GM12878 (cell line): ENCODE measurements at regions not wholly inside any gene's neighbourhood (a gene's known extent, or its start where the extent isn't known, plus 50 kb on each side); places are given as distances from the start of the nearest gene placed in this dataset.

ENCODE experiments used
- ATAC-seq: fragments of 200-7000 bp; cut with Tn5 transposase; 3 replicates; pipeline ENCODE4 v1.9.1; 2020; ENCODE audit warnings: mild to moderate bottlenecking, moderate library complexity
- BruUV-seq: library from RNA; stranded (reverse); fragments of 400-500 nt; replicated peaks from 2 replicates; lab custom pipeline; 2021; lab: Mats Ljungman, UMichigan
- CTCF ChIA-PET: fragments of 300-600 bp; sonication (Branson Sonifier 250); formaldehyde crosslinking; extraction: SDS; loops from one replicate; lab custom pipeline; 2021; ENCODE audit warnings: inconsistent platforms; lab: Yijun Ruan, JAX
- POLR2A ChIA-PET: fragments of 350-600 bp; formaldehyde crosslinking; extraction: SDS; loops from one replicate; lab custom pipeline; 2021; ENCODE audit warnings: inconsistent platforms; lab: Charles Lee
- RAD21 ChIA-PET: fragments of 300-600 bp; sonication (Branson Sonifier 250); formaldehyde crosslinking; loops from one replicate; lab custom pipeline; 2023; ENCODE audit warnings: antibody characterized with exemption; ENCODE audit not compliant: unreplicated experiment; lab: Charles Lee
- SMC1A ChIA-PET: fragments of 300-600 bp; sonication (Branson Sonifier 250); formaldehyde crosslinking; loops from one replicate; lab custom pipeline; 2023; ENCODE audit not compliant: unreplicated experiment, uncharacterized antibody; lab: Charles Lee
- DNase-seq: peaks from one replicate; pipeline ENCODE4 v3.0.0-alpha.2; 2011; ENCODE audit warnings: low read depth, low spot score
- FAIRE-seq: peaks from 3 replicates; lab custom pipeline; 2011; peaks lifted over from hg19 to GRCh38; lab: Jason Lieb, UNC
- H2AFZ ChIP-seq: 2 replicates; pipeline ENCODE4 v1.6.0; 2011; ENCODE audit warnings: low read depth, low read length, control low read depth; ENCODE audit not compliant: control insufficient read depth
- H3K27ac ChIP-seq: 2 replicates; pipeline ENCODE4 v1.5.1; 2011; ENCODE audit warnings: control low read depth; ENCODE audit not compliant: control insufficient read depth, insufficient read depth
- H3K27me3 ChIP-seq, 2 experiments: replicated peaks in 1 of 2; 2 replicates each; pipeline versions ENCODE4 v1.6.0 to v1.6.1; 2011; ENCODE audit warnings: low read length in 1 of 2; ENCODE audit not compliant: control insufficient read depth in 2 of 2, insufficient read depth in 2 of 2
- H3K36me3 ChIP-seq, 2 experiments: 2 replicates each; pipeline ENCODE4 v1.5.1; 2011; ENCODE audit warnings: low read length in 1 of 2; ENCODE audit not compliant: control insufficient read depth in 2 of 2, insufficient read depth in 2 of 2
- H3K4me1 ChIP-seq: 2 replicates; pipeline ENCODE4 v1.6.1; 2011; ENCODE audit warnings: mild to moderate bottlenecking, low read length, moderate library complexity, mixed read lengths; ENCODE audit not compliant: control insufficient read depth, insufficient read depth
- H3K4me2 ChIP-seq: 2 replicates; pipeline ENCODE4 v1.6.0; 2011; ENCODE audit warnings: control low read depth; ENCODE audit not compliant: control insufficient read depth, insufficient read depth
- H3K4me3 ChIP-seq: fragments of 200-600 bp; sonication (generic); 2 replicates; pipeline ENCODE4 v1.5.1; 2016
- H3K79me2 ChIP-seq: 2 replicates; pipeline ENCODE4 v1.6.0; 2011; ENCODE audit warnings: low read length; ENCODE audit not compliant: control insufficient read depth, insufficient read depth
- H3K9ac ChIP-seq: 2 replicates; pipeline ENCODE4 v1.8.0; 2011; ENCODE audit warnings: low read length, control low read depth, mixed read lengths; ENCODE audit not compliant: control insufficient read depth, insufficient read depth
- H3K9me3 ChIP-seq: replicated peaks from 3 replicates; pipeline ENCODE4 v1.5.1; 2011; ENCODE audit warnings: mild to moderate bottlenecking, low read length; ENCODE audit not compliant: control insufficient read depth, insufficient read depth
- H4K20me1 ChIP-seq: 2 replicates; pipeline ENCODE4 v1.6.0; 2011; ENCODE audit not compliant: control insufficient read depth, insufficient read depth
- CTCF ChIP-seq, 3 experiments: IDR thresholded peaks in 2 of 3; conservative IDR thresholded peaks in 1 of 3; 2 replicates each; pipeline ENCODE4 v1.5.1; 2011; ENCODE audit warnings: low read depth in 3 of 3, low read length in 3 of 3, mild to moderate bottlenecking in 3 of 3, control low read depth in 2 of 3, moderate library complexity in 2 of 3, inconsistent platforms in 1 of 3, mixed read lengths in 1 of 3; ENCODE audit not compliant: control insufficient read depth in 2 of 3, insufficient read depth in 1 of 3; ENCODE audit errors: extremely low read depth in 1 of 3
- NFYB ChIP-seq: IDR thresholded peaks from 2 replicates; pipeline ENCODE4 v1.6.1; 2011; ENCODE audit warnings: low read depth, mild to moderate bottlenecking, low read length, improper control_type of control experiment, moderate library complexity; ENCODE audit not compliant: insufficient read depth
- RBBP5 ChIP-seq: fragments of 200-600 bp; sonication (generic); conservative IDR thresholded peaks from 2 replicates; pipeline ENCODE4 v1.6.1; 2016
- USF1 ChIP-seq: IDR thresholded peaks from 2 replicates; pipeline ENCODE4 v1.6.1; 2011; ENCODE audit warnings: borderline replicate concordance, low read depth, mild to moderate bottlenecking, moderate library complexity, mixed read lengths, low read length; ENCODE audit not compliant: insufficient read depth; ENCODE audit errors: extremely low read length
- YBX1 ChIP-seq: fragments of 450-650 bp; IDR thresholded peaks from 2 replicates; pipeline ENCODE4 v1.6.1; 2016; ENCODE audit warnings: antibody characterized with exemption
- WGBS: methylation state at CpG from one replicate; pipeline ENCODE4 v1.1.6; 2016; ENCODE audit warnings: low lambda C conversion rate; ENCODE audit not compliant: insufficient replicate concordance, insufficient coverage; ENCODE audit errors: missing lambda C conversion rate; 5-methylcytosine and 5-hydroxymethylcytosine counted together
- in situ Hi-C: fragments of 300-500 bp; cut with MboI; formaldehyde crosslinking; loops from 9 replicates; pipeline ENCODE4 v1.14.3; 2018; ENCODE audit warnings: mixed read lengths
- intact Hi-C: fragments of 100-400 bp; cut with micrococcal nuclease; formaldehyde crosslinking; loops from one replicate; pipeline ENCODE4 v1.14.2; 2022; ENCODE audit not compliant: unreplicated experiment
- TF ChIP-seq, protein P1 (sequence below): fragments of 450-650 bp; IDR thresholded peaks from 2 replicates; pipeline ENCODE4 v1.6.1; 2017; ENCODE audit warnings: mild to moderate bottlenecking, moderate library complexity
- TF ChIP-seq, protein P2 (sequence below): IDR thresholded peaks from 2 replicates; pipeline ENCODE4 v1.6.1; 2012; ENCODE audit warnings: low read depth, low read length, improper control_type of control experiment

GRCh38 chr6:37575221-37575620 lies 75.5 kb upstream of the CCDC167 start (continued):
- TF ChIP-seq, protein P1, sequence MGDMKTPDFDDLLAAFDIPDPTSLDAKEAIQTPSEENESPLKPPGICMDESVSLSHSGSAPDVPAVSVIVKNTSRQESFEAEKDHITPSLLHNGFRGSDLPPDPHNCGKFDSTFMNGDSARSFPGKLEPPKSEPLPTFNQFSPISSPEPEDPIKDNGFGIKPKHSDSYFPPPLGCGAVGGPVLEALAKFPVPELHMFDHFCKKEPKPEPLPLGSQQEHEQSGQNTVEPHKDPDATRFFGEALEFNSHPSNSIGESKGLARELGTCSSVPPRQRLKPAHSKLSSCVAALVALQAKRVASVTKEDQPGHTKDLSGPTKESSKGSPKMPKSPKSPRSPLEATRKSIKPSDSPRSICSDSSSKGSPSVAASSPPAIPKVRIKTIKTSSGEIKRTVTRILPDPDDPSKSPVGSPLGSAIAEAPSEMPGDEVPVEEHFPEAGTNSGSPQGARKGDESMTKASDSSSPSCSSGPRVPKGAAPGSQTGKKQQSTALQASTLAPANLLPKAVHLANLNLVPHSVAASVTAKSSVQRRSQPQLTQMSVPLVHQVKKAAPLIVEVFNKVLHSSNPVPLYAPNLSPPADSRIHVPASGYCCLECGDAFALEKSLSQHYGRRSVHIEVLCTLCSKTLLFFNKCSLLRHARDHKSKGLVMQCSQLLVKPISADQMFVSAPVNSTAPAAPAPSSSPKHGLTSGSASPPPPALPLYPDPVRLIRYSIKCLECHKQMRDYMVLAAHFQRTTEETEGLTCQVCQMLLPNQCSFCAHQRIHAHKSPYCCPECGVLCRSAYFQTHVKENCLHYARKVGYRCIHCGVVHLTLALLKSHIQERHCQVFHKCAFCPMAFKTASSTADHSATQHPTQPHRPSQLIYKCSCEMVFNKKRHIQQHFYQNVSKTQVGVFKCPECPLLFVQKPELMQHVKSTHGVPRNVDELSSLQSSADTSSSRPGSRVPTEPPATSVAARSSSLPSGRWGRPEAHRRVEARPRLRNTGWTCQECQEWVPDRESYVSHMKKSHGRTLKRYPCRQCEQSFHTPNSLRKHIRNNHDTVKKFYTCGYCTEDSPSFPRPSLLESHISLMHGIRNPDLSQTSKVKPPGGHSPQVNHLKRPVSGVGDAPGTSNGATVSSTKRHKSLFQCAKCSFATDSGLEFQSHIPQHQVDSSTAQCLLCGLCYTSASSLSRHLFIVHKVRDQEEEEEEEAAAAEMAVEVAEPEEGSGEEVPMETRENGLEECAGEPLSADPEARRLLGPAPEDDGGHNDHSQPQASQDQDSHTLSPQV: no peak
- TF ChIP-seq RBBP5 (no peak), CTCF (IDR thresholded peaks at IDR 0.05 in 2 of 3, conservative IDR thresholded peaks at IDR 0.05 in 1 of 3; ENCODE audit: control insufficient read depth in 2 of 3, extremely low read depth in 1 of 3, insufficient read depth in 1 of 3, low read depth in 3 of 3, low read length in 3 of 3) (no peak)
- TF ChIP-seq, protein P2, sequence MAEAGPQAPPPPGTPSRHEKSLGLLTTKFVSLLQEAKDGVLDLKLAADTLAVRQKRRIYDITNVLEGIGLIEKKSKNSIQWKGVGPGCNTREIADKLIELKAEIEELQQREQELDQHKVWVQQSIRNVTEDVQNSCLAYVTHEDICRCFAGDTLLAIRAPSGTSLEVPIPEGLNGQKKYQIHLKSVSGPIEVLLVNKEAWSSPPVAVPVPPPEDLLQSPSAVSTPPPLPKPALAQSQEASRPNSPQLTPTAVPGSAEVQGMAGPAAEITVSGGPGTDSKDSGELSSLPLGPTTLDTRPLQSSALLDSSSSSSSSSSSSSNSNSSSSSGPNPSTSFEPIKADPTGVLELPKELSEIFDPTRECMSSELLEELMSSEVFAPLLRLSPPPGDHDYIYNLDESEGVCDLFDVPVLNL: no peak

- POLR2A ChIA-PET: no interaction called here
- H3K4me1 ChIP-seq: 0 out of 2 replicates have a peak, but pooled peaks cover 3% of the 10 kb centered on the region
- H3K27me3 ChIP-seq: no peaks in the 10 kb centered on the region
- TF ChIP-seq USF1 (peak; percentile 56), NFYB (peak; percentile 80), YBX1 (no peak)
- TF ChIP-seq, all 136 proteins: peak for 2
- Histone ChIP-seq H2AFZ (no peak overlapping the region), H3K27ac (no peak overlapping the region), H3K4me2 (no peak overlapping the region), H4K20me1 (no peaks in the 10 kb centered on the region), H3K9ac (no peak overlapping the region), H3K4me3 (no peak overlapping the region), H3K36me3 (no peaks in the 10 kb centered on the region; a peak in 1 of 4 replicates), H3K79me2 (no peaks in the 10 kb centered on the region), H3K9me3 (no peaks in the 10 kb centered on the region)
- FAIRE-seq (no peak), DNase-seq (no peak), ATAC-seq (no peak)
- RAD21 ChIA-PET: interaction anchor here (0.8 to 3.7 kb wide), 3 partner anchors 14 to 40 kb away, joined by 3 to 13 read pairs (median 4); no protein-coding TSS in a partner anchor
- in situ Hi-C loops (no loop called here), intact Hi-C loops (no loop called here)
- BruUV-seq: no TSS peak
- CTCF ChIA-PET: interaction anchor here (1.1 to 18.7 kb wide), 4 partner anchors 37 to 120 kb away, joined by 3 to 590 read pairs (median 4); no protein-coding TSS in a partner anchor
- SMC1A ChIA-PET: interaction anchor here (1.0 to 1.7 kb wide), 3 partner anchors 24 to 91 kb away, joined by 3 to 10 read pairs (median 3); no protein-coding TSS in a partner anchor
- 64% methylated on average over 4 of the region's 4 CpGs for WGBS
Observed at GRCh38 chr6:37572334-37572733, 72.6 kb upstream of the CCDC167 start.
